HG02970 (cell line): ENCODE measurements at regions not wholly inside any gene's neighbourhood (a gene's known extent, or its start where the extent isn't known, plus 50 kb on each side); places are given as distances from the start of the nearest gene placed in this dataset.
"Not testable (repeated sequence)": the region's sequence is repeated elsewhere in the genome, so short reads cannot be mapped to it uniquely, and the experiment has no call there.

Experiments
- ATAC-seq: cut with Tn5 transposase; IDR thresholded peaks from one replicate; pipeline ENCODE4 v1.9.1; 2021; ENCODE audit warnings: mild to moderate bottlenecking, moderate library complexity, moderate number of reproducible peaks; ENCODE audit not compliant: unreplicated experiment, low FRiP score

- not testable (repeated sequence) for ATAC-seq
Observed at GRCh38 chr15:31723019-31723418, 307.3 kb upstream of the CHRNA7 start.

GRCh38 chr15:31724903-31725302 is 305.4 kb upstream of the CHRNA7 start:
- ATAC-seq = not testable (repeated sequence)

GRCh38 chr15:31725619-31726018 is 304.7 kb upstream of the CHRNA7 start:
- not testable (repeated sequence) for ATAC-seq

- ATAC-seq = no peak
Observed at GRCh38 chr15:31727612-31728011, 302.7 kb upstream of the CHRNA7 start.

- no peak for ATAC-seq
Observed at GRCh38 chr15:31732726-31733125, 297.6 kb upstream of the CHRNA7 start.

- no peak for ATAC-seq
Observed at GRCh38 chr15:31733424-31733823, 296.9 kb upstream of the CHRNA7 start.

GRCh38 chr15:31740203-31740602 is 290.1 kb upstream of the CHRNA7 start:
- ATAC-seq = no peak

GRCh38 chr15:31745841-31746240 is 284.5 kb upstream of the CHRNA7 start:
- no peak for ATAC-seq

GRCh38 chr15:31752065-31752762 is 278.1 kb upstream of the CHRNA7 start:
- ATAC-seq = no peak

- no peak for ATAC-seq
Observed at GRCh38 chr15:31752905-31753304, 277.4 kb upstream of the CHRNA7 start.

GRCh38 chr15:31758126-31758525 is 272.2 kb upstream of the CHRNA7 start:
- ATAC-seq = no peak

GRCh38 chr15:31768055-31768454 is 262.3 kb upstream of the CHRNA7 start:
- no peak for ATAC-seq

GRCh38 chr15:31774045-31774444 is 256.3 kb upstream of the CHRNA7 start:
- ATAC-seq = no peak

- no peak for ATAC-seq
Observed at GRCh38 chr15:31776039-31776438, 254.3 kb upstream of the CHRNA7 start.

GRCh38 chr15:31781261-31781660 is 249.1 kb upstream of the CHRNA7 start:
- no peak for ATAC-seq

- ATAC-seq = no peak
Observed at GRCh38 chr15:31782016-31782783, 248.1 kb upstream of the CHRNA7 start.

- no peak for ATAC-seq
Observed at GRCh38 chr15:31782951-31783350, 247.4 kb upstream of the CHRNA7 start.

- no peak for ATAC-seq
Observed at GRCh38 chr15:31786360-31786759, 244.0 kb upstream of the CHRNA7 start.

GRCh38 chr15:31788104-31788503 is 242.2 kb upstream of the CHRNA7 start:
- no peak for ATAC-seq

GRCh38 chr15:31792611-31793199 is 237.6 kb upstream of the CHRNA7 start:
- no peak for ATAC-seq

- ATAC-seq = no peak
Observed at GRCh38 chr15:31799319-31799714, 231.0 kb upstream of the CHRNA7 start.
